Breast epithelium (tissue), 3 donors: ENCODE measurements at regions not wholly inside any gene's neighbourhood (a gene's known extent, or its start where the extent isn't known, plus 50 kb on each side); places are given as distances from the start of the nearest gene placed in this dataset.

Experiments
- CTCF ChIP-seq, 3 donors: fragments of 450-650 bp; IDR thresholded peaks; one replicate each; pipeline ENCODE4 v1.5.1; 2016 to 2017; ENCODE audit warnings: antibody characterized with exemption in 3 of 3, mild to moderate bottlenecking in 3 of 3, moderate library complexity in 3 of 3
- POLR2A ChIP-seq: fragments of 450-650 bp; IDR thresholded peaks from one replicate; pipeline ENCODE4 v1.6.1; 2016; ENCODE audit warnings: antibody characterized with exemption, mild to moderate bottlenecking, moderate library complexity

GRCh38 chr2:111678161-111678560 lies 205.8 kb downstream of the ANAPC1 start:
- no peak for TF ChIP-seq CTCF (IDR thresholded peaks at IDR 0.05)
- TF ChIP-seq POLR2A: no peak
